Activated T-helper 2 cell treated with anti-CD3 and anti-CD28 coated beads, Interferon-gamma antibody, Interleukin-2, Interleukin-4, amounts not matched to agents 10 μg/mL and 5 μg/mL and 100 μg/mL, durations not matched to agents 14 hours and 24 hours and 36 hours (primary cell): ENCODE measurements at regions not wholly inside any gene's neighbourhood (a gene's known extent, or its start where the extent isn't known, plus 50 kb on each side); places are given as distances from the start of the nearest gene placed in this dataset.
"Not testable (repeated sequence)": the region's sequence is repeated elsewhere in the genome, so short reads cannot be mapped to it uniquely, and the experiment has no call there.

ENCODE experiments used
- DNase-seq: peaks from one replicate; pipeline ENCODE4 v3.0.0; 2021; ENCODE audit warnings: low spot score
- H3K27ac Mint-ChIP-seq: one replicate; pipeline ENCODE4 v1.8.0; 2021; ENCODE audit warnings: mixed read lengths
- H3K27me3 Mint-ChIP-seq: one replicate; pipeline ENCODE4 v1.8.0; 2021; ENCODE audit warnings: low read depth, mixed read lengths
- H3K36me3 Mint-ChIP-seq: one replicate; pipeline ENCODE4 v1.8.0; 2021; ENCODE audit warnings: low read depth, mixed read lengths
- H3K4me1 Mint-ChIP-seq: one replicate; pipeline ENCODE4 v1.8.0; 2021; ENCODE audit warnings: low read depth, mixed read lengths
- H3K4me3 Mint-ChIP-seq: one replicate; pipeline ENCODE4 v1.8.0; 2021; ENCODE audit warnings: low read depth, mild to moderate bottlenecking, moderate library complexity, mixed read lengths
- H3K9me3 Mint-ChIP-seq: one replicate; pipeline ENCODE4 v1.8.0; 2021; ENCODE audit warnings: mixed read lengths
- intact Hi-C: fragments of 100-400 bp; cut with micrococcal nuclease; formaldehyde crosslinking; loops from one replicate; pipeline ENCODE4 v1.15.1; 2023

DNA sequence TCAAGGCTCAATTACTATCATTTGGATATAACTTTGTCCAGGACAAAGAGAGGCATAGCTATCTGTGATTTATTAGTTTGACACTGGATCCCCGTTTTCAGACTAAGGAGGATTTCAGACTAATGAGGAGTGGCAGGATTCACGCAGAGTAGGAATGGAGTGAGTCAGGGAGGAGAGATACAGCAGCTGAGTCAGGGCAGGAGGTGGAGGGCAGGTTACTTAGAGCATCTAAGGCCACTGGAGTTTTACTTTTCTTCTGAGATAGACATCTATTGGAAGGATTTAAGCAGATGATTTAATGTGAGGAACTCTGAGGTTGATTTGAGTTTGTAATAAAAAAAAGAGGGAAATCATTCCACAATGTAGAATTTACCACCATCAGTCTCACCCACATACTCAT lies 110.6 kb downstream of the RPIA start:
- DNase-seq, H3K36me3 Mint-ChIP-seq, H3K27me3 Mint-ChIP-seq, H3K9me3 Mint-ChIP-seq, H3K4me3 Mint-ChIP-seq, intact Hi-C loops, H3K27ac Mint-ChIP-seq, H3K4me1 Mint-ChIP-seq: not testable (repeated sequence)

DNA sequence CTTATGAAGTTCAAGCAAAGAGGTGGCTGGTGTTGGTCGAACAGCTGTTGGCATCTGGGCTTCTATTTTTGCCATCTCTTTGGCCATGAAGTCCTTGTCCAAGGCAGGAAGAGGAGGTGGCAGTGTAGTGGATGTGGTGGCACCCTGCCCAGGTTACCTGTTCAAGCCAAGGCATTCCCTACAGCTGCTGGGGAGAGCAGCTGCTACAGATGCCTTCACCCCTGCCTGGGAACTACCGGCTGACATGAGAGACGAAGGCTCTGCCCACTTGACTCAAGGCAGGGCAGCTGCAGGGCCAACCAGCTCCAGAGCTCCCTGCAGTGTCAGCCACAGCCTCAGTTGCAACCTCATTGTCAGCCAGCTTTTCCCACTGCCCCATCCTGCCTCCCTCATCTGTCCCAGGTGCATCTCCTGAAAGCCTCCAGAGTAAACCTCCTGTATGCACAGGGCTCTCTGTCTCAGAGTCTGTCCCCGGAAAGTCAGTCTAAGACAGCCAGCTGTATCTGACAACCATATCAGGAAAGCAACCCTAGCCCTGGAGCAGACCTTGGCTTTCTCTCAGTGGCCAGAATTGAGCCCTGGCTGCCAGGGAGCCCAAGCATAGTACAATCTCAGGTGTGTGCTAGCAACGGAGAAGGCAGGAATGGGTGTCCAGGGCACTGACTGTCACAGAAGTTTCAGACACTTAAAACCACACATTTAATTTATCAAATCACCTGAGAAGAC lies 115.9 kb downstream of the RPIA start:
- Mint-ChIP-seq H3K4me3 (no peak overlapping the region), H3K9me3 (no peaks in the 10 kb centered on the region), H3K27me3 (no peaks in the 10 kb centered on the region), H3K4me1 (no peaks in the 10 kb centered on the region), H3K36me3 (no peaks in the 10 kb centered on the region), H3K27ac (no peak overlapping the region)
- intact Hi-C loops, result no loop called here
- no peak for DNase-seq

DNA sequence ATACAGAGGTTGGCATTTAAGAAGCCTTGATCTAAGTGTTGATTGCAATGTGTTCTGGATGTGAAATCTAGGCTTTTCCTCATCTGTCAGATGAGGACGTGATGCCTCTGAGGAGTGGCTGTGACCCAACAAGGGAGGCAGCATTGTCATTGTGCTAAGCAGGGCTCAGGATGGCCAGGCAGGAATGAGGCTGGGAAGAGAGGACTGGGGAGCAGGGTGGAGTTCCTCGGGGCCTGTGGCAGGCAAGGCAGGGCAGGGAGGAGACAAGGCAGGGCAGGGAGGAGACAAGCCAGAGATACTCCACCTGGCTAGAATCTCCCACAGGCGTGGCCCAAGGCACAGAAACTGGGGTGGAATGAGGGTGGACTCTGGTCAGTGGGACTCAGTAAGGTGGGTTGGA lies 116.6 kb downstream of the RPIA start:
- intact Hi-C loops, result no loop called here
- DNase-seq, result no peak
- no peak overlapping the region for H3K4me3 Mint-ChIP-seq
- no peak overlapping the region for H3K27ac Mint-ChIP-seq
- no peaks in the 10 kb centered on the region for H3K4me1 Mint-ChIP-seq
- no peaks in the 10 kb centered on the region for H3K27me3 Mint-ChIP-seq
- H3K9me3 Mint-ChIP-seq, result no peaks in the 10 kb centered on the region
- no peaks in the 10 kb centered on the region for H3K36me3 Mint-ChIP-seq

DNA sequence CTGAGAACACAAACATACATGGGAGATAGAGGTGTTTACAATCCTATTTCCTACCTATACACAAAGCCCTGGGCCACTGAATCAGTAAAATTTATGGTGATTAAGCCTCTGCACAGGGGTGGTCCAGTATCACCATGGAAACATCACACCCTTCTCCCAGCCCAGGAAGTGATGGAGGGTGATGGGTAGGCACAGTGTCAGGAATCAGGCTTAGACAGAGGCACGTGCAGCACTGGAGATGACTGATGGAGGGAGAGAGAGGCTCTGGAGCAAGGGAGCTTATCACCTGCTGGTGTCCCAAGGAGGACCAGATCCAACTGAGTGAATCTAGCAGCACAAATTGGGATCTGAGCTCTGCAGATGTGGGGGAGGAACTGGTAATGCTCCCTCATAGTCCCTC lies 117.2 kb downstream of the RPIA start:
- Mint-ChIP-seq H3K4me1 (no peaks in the 10 kb centered on the region), H3K9me3 (no peaks in the 10 kb centered on the region), H3K36me3 (no peaks in the 10 kb centered on the region), H3K4me3 (no peak overlapping the region), H3K27ac (no peak overlapping the region), H3K27me3 (no peaks in the 10 kb centered on the region)
- intact Hi-C loops, result no loop called here
- no peak for DNase-seq

DNA sequence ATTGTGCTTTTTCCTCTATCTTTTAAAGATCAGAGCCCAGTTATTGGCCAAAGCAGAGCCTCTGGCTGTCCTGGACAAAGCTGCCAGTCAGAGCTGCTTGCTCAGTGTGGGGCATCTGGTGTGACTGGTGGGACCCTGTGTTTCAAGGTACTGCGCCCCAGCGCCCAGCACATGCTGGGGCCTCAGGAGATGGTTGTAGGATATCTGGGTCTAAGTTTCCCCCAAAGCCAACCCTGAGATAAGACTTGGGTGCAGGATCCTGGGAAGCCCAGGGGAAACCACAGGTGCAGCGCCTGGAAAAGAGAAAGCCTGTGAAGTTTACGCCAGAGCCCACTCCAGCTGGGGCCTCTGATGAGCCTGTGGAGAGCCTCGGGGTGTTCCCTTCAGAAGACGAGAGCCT lies 117.7 kb downstream of the RPIA start:
- Mint-ChIP-seq H3K4me3 (no peak overlapping the region), H3K27me3 (no peaks in the 10 kb centered on the region), H3K9me3 (no peaks in the 10 kb centered on the region), H3K27ac (no peak overlapping the region), H3K4me1 (no peaks in the 10 kb centered on the region), H3K36me3 (no peaks in the 10 kb centered on the region)
- intact Hi-C loops, result no loop called here
- no peak for DNase-seq

GRCh38 chr2:88810017-88810416 lies 118.5 kb downstream of the RPIA start:
- no peaks in the 10 kb centered on the region for H3K4me1 Mint-ChIP-seq
- H3K27ac Mint-ChIP-seq, result no peak overlapping the region
- H3K27me3 Mint-ChIP-seq, result no peaks in the 10 kb centered on the region
- H3K36me3 Mint-ChIP-seq, result no peaks in the 10 kb centered on the region
- H3K9me3 Mint-ChIP-seq, result peaks cover 5% of the 10 kb centered on the region
- no peak overlapping the region for H3K4me3 Mint-ChIP-seq
- no peak for DNase-seq
- intact Hi-C loops, result no loop called here

GRCh38 chr2:88810488-88810887 lies 119.0 kb downstream of the RPIA start:
- H3K27me3 Mint-ChIP-seq, result no peaks in the 10 kb centered on the region
- H3K36me3 Mint-ChIP-seq, result no peaks in the 10 kb centered on the region
- no peak overlapping the region for H3K4me3 Mint-ChIP-seq
- H3K4me1 Mint-ChIP-seq, result no peaks in the 10 kb centered on the region
- H3K27ac Mint-ChIP-seq, result no peak overlapping the region
- peaks cover 10% of the 10 kb centered on the region for H3K9me3 Mint-ChIP-seq
- intact Hi-C loops, result no loop called here
- DNase-seq, result no peak

DNA sequence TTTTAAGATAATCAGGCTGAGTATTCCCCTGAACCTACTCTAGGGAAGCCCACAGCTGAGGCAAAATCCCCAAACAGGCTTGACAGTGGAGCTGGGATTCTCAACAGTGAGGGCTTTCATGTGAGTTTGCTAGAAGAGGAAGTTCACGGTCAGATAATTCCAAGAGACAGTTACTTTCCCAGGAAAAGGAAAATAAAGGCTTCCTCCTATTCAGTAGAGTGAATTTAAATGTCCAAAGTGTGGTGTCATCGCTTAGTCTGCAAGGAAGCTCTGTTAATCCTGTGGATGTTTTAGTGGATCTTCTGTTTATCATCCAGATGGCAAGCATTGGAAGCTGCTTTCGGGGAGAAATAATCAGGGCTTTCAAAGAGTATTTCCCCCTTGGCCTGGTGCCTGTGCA lies 119.8 kb downstream of the RPIA start:
- intact Hi-C loops, result no loop called here
- Mint-ChIP-seq H3K9me3 (peaks cover 18% of the 10 kb centered on the region), H3K36me3 (no peaks in the 10 kb centered on the region), H3K4me1 (no peaks in the 10 kb centered on the region), H3K4me3 (no peak overlapping the region), H3K27me3 (no peaks in the 10 kb centered on the region), H3K27ac (no peak overlapping the region)
- no peak for DNase-seq

- intact Hi-C loops, result no loop called here
- Mint-ChIP-seq H3K27me3 (no peaks in the 10 kb centered on the region), H3K4me3 (no peak overlapping the region), H3K27ac (no peak overlapping the region), H3K9me3 (peaks cover 22% of the 10 kb centered on the region), H3K4me1 (no peaks in the 10 kb centered on the region), H3K36me3 (no peaks in the 10 kb centered on the region)
- DNase-seq, result no peak
These were observed 120.2 kb downstream of the RPIA start for GRCh38 chr2:88811681-88812080.

GRCh38 chr2:88813612-88814011 lies 122.1 kb downstream of the RPIA start:
- Mint-ChIP-seq H3K9me3 (peaks cover 30% of the 10 kb centered on the region), H3K27ac (no peak overlapping the region), H3K4me1 (no peaks in the 10 kb centered on the region), H3K27me3 (no peaks in the 10 kb centered on the region), H3K36me3 (no peaks in the 10 kb centered on the region), H3K4me3 (no peak overlapping the region)
- DNase-seq, result no peak
- intact Hi-C loops, result no loop called here

DNA sequence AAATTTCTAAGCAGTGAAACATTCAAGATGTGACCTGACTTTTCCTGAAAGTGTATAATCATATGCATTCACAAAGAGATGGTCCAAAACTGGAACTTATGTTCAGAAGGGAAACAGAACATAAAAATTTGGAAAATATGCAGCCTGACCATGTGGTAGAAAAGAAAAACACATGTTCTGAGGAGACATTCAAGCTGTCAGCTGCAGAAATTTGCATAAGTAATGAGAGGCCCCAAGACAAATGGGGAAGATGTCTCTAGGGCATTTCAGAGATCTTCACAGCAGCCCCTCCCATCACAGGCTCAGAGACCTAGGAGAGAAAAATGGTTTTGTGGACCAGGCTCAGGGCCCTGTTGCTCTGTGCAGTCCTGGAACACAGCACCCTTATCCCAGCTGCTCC lies 123.8 kb downstream of the RPIA start:
- Mint-ChIP-seq H3K27me3 (no peaks in the 10 kb centered on the region), H3K36me3 (no peaks in the 10 kb centered on the region), H3K27ac (no peak overlapping the region), H3K4me3 (no peak overlapping the region), H3K4me1 (no peaks in the 10 kb centered on the region), H3K9me3 (peaks cover 30% of the 10 kb centered on the region)
- intact Hi-C loops, result no loop called here
- DNase-seq, result no peak

GRCh38 chr2:88815697-88816096 lies 124.2 kb downstream of the RPIA start:
- H3K9me3 Mint-ChIP-seq, result peaks cover 30% of the 10 kb centered on the region
- no peaks in the 10 kb centered on the region for H3K27me3 Mint-ChIP-seq
- H3K4me3 Mint-ChIP-seq, result no peak overlapping the region
- no peaks in the 10 kb centered on the region for H3K36me3 Mint-ChIP-seq
- intact Hi-C loops, result no loop called here
- no peak overlapping the region for H3K27ac Mint-ChIP-seq
- no peak for DNase-seq
- H3K4me1 Mint-ChIP-seq, result no peaks in the 10 kb centered on the region

DNA sequence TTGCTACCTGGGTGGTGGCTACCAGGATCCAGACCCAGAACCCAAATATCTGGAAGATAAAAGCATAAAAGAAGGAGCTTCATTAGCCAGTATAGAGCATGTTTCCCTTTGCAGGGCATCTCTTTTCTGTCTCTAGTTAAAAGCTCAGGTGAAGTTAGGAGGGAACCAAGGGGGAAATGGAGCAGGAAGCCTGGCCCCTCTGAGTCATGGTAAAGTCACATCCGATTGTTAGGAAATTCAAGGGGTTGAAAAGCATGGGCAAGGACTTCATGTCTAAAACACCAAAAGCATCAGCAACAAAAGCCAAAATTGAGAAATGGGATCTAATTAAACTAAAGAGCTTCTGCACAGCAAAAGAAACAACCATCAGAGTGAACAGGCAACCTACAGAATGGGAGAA lies 126.9 kb downstream of the RPIA start:
- no peaks in the 10 kb centered on the region for H3K27me3 Mint-ChIP-seq
- H3K27ac Mint-ChIP-seq, result no peak overlapping the region
- no peak for DNase-seq
- no peaks in the 10 kb centered on the region for H3K36me3 Mint-ChIP-seq
- no peaks in the 10 kb centered on the region for H3K4me1 Mint-ChIP-seq
- peaks cover 30% of the 10 kb centered on the region for H3K9me3 Mint-ChIP-seq
- intact Hi-C loops, result no loop called here
- H3K4me3 Mint-ChIP-seq, result no peak overlapping the region

DNA sequence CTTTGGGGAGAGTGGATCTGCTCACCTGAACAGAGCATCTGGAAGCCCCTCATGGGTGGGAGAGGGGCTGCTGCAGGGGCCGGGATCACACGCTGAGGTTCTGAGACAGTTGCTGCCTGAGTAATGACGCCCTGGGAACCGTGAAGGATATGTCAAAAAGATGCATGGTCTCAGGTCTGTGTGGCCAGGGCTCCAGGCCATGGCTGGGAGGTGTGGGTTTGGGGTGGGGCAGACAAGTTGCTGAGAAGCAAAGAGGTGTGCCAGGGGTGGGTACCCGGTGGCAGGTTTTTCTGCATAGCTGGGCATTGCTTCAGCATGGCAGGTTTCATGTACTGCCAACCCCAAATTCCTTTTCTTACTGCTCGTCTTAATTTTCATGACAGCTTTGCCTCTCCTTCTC lies 133.5 kb downstream of the RPIA start:
- Mint-ChIP-seq H3K4me3 (no peak overlapping the region), H3K27me3 (no peaks in the 10 kb centered on the region), H3K27ac (no peak overlapping the region), H3K36me3 (no peaks in the 10 kb centered on the region), H3K4me1 (no peaks in the 10 kb centered on the region), H3K9me3 (no peaks in the 10 kb centered on the region)
- DNase-seq, result no peak
- intact Hi-C loops, result no loop called here
